PC-9 (cell line): ENCODE measurements at regions not wholly inside any gene's neighbourhood (a gene's known extent, or its start where the extent isn't known, plus 50 kb on each side); places are given as distances from the start of the nearest gene placed in this dataset.
"Not testable (repeated sequence)": the region's sequence is repeated elsewhere in the genome, so short reads cannot be mapped to it uniquely, and the experiment has no call there.

ENCODE experiments used
- CTCF ChIP-seq: fragments of 200-600 bp; sonication (generic); conservative IDR thresholded peaks from 2 replicates; pipeline ENCODE4 v1.6.1; 2017; ENCODE audit warnings: mixed run types, antibody characterized with exemption, mild to moderate bottlenecking, moderate library complexity
- EZH2 ChIP-seq: fragments of 200-600 bp; sonication (generic); IDR thresholded peaks from 2 replicates; pipeline ENCODE4 v1.8.0; 2017; ENCODE audit warnings: antibody characterized with exemption, low read depth

GRCh38 chr11:67877316-67877715 is 126.6 kb downstream of the UNC93B1 start:
- TF ChIP-seq CTCF, EZH2: not testable (repeated sequence)
